HG03135 (cell line): ENCODE measurements at regions not wholly inside any gene's neighbourhood (a gene's known extent, or its start where the extent isn't known, plus 50 kb on each side); places are given as distances from the start of the nearest gene placed in this dataset.
"Not testable (repeated sequence)": the region's sequence is repeated elsewhere in the genome, so short reads cannot be mapped to it uniquely, and the experiment has no call there.

Experiments used
- ATAC-seq: cut with Tn5 transposase; IDR thresholded peaks from one replicate; pipeline ENCODE4 v1.9.1; 2021; ENCODE audit warnings: mild to moderate bottlenecking, moderate library complexity; ENCODE audit not compliant: unreplicated experiment

GRCh38 chr7:149714081-149714909, 59.1 kb downstream of the ZNF467 start:
- peak; percentile 90 for ATAC-seq

GRCh38 chr7:149713731-149714068, 59.7 kb downstream of the ZNF467 start:
- no peak for ATAC-seq

GRCh38 chr7:149713061-149713730, 60.2 kb downstream of the ZNF467 start:
- ATAC-seq = no peak

GRCh38 chr7:149708026-149708425, 65.4 kb downstream of the ZNF467 start:
- ATAC-seq = no peak

GRCh38 chr7:149707448-149707886, 65.9 kb downstream of the ZNF467 start:
- ATAC-seq = no peak

- ATAC-seq = no peak
Measured at GRCh38 chr7:149706398-149706797, 67.0 kb downstream of the ZNF467 start.

GRCh38 chr7:149704507-149704906, 68.9 kb downstream of the ZNF467 start:
- no peak for ATAC-seq

GRCh38 chr7:149703044-149703650, 70.2 kb downstream of the ZNF467 start:
- ATAC-seq = no peak

GRCh38 chr7:149701495-149702240, 71.7 kb downstream of the ZNF467 start:
- no peak for ATAC-seq

- ATAC-seq = not testable (repeated sequence)
Measured at GRCh38 chr7:149697767-149698166, 75.6 kb downstream of the ZNF467 start.

- ATAC-seq = no peak
Measured at GRCh38 chr7:149696280-149696679, 77.1 kb downstream of the ZNF467 start.

- ATAC-seq = no peak
Measured at GRCh38 chr7:149692557-149692982, 80.8 kb downstream of the ZNF467 start.

GRCh38 chr7:149692056-149692455, 81.3 kb downstream of the ZNF467 start:
- no peak for ATAC-seq

GRCh38 chr7:149690688-149691446, 82.5 kb downstream of the ZNF467 start:
- ATAC-seq = no peak

GRCh38 chr7:149689291-149689721, 84.1 kb downstream of the ZNF467 start:
- no peak for ATAC-seq

- no peak for ATAC-seq
Measured at GRCh38 chr7:149688836-149689235, 84.6 kb downstream of the ZNF467 start.

- not testable (repeated sequence) for ATAC-seq
Measured at GRCh38 chr7:149687820-149688219, 85.6 kb downstream of the ZNF467 start.

- ATAC-seq = no peak
Measured at GRCh38 chr7:149686449-149686848, 86.9 kb downstream of the ZNF467 start.

GRCh38 chr7:149686011-149686410, 87.4 kb downstream of the ZNF467 start:
- ATAC-seq = no peak

GRCh38 chr7:149685455-149685854, 87.9 kb downstream of the ZNF467 start:
- ATAC-seq = no peak
